C1 segment of cervical spinal cord (tissue), 14 donors: ENCODE measurements at regions not wholly inside any gene's neighbourhood (a gene's known extent, or its start where the extent isn't known, plus 50 kb on each side); places are given as distances from the start of the nearest gene placed in this dataset.

ENCODE experiments used
- DNase-seq, 14 donors: peaks; one replicate each; lab custom pipeline; 2025; lab: John Stamatoyannopoulos, UW

DNA sequence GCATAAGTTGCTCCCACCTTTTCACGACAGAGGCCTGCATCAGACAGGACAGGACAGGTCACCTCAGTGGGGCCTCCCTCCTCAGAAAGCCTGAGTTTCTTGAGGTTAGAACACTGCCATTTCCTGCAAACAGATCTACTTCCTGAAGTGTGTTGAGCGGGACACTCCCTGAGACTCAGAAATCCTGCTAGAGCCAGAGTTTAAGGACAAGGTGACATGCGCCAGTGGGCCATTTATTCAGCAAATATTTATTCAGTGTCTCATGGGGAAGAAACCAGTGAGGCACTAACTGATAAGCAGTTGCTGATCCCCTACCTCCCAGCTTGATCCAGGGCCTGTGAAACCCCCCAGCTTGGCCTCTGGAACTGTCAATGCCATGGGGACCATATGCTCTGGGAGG lies 454.6 kb downstream of the SOX6 start:
- no peak for DNase-seq

DNA sequence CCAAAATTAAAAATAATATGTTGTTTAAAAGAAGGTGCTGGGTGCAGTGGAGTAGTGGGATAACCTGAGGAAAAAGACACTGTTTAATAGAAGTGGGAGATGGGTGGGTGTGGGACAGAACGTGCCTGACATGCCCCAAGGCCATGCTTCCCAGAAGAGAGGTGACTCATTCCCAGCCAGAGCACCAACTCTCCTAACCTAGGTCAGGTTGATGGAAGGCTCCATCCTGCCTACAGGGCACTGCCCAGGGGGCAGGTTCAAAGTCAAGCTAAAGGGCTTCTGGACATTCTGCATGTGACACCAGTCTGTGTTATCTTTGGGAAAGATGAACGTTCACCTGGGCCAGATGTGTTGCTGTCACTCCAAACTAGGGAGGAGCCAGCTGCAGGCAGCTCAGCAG lies 453.1 kb downstream of the SOX6 start:
- DNase-seq: no peak

DNA sequence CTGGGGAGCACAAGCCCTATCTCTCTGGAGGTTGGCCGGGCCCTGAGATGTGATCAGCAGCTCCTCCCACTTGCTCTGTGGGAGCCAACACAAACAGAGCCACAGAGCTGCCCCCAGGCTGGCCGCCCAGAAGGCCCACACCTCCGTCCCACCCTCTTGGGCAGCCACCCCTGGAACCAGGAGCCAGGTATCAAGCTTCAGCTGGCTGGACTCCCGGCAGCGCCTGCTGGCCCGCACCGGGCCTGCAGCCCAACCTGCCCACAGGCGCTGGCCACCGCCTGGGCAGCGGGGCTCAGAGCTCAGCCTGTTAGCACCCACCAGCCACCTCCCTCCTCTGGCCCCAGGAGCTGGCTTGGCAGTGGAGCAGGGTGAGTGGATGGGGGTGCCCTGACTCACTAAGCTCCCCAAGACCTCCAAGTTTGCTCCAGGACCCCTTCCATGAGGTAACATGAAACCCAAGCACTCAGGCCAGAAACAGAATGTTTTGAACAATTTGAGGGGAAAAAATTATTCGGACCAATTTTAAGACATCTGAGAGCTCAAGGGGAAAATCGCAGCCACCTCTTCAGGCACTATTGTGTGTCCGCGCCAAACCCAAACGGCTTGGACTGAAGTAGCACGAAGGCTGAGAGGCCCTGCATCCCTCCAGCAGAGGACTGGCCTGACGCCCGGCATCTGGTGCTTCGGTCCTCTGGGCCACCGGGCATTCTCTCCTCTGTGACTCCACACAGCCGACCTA lies 450.8 kb downstream of the SOX6 start:
- peak in 3 of 14 donors; percentile 15 to 39 (median 23) for DNase-seq

DNA sequence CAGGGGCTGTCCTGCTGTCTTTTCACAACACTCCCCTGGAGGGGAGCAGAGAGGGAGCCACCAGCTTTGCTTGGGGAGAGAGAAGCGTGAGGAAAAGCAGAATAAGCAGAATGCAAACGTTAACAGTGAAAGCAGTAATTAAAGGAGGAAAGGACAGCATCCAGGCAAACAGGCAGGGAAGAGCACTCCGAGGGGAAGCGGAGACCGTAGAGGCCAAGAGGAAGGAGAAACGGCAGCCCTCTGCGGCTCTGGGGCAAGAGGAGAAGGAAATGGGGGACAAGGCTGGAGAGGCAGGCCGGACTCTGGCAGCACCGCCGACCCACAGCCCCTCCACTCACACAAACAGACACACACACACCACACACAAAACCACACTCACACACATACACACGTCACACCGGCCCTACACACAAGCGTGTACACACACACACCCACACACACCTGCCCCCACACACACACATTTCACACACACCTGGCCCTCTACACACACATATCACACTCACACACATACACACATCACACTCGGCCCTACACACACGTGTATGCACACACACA lies 449.8 kb downstream of the SOX6 start:
- no peak for DNase-seq

DNA sequence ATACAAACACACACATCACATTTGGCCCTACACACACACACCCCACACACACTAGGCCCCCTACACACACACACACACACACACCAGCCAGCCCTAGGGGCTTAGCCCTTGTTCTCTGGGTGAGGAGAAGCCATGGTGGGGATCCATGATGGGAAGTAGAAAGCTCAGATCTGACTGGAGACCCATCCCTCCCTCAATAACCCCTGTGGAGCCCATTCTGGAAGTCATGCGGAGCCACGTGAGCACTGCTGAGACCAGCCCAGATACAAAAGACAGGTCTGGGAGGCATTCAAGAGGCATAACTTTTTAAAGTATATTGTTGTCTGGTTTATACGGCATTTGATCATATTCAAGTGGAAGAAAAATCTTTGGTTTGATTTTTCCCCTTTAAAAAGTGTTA lies 448.5 kb downstream of the SOX6 start:
- no peak for DNase-seq

DNA sequence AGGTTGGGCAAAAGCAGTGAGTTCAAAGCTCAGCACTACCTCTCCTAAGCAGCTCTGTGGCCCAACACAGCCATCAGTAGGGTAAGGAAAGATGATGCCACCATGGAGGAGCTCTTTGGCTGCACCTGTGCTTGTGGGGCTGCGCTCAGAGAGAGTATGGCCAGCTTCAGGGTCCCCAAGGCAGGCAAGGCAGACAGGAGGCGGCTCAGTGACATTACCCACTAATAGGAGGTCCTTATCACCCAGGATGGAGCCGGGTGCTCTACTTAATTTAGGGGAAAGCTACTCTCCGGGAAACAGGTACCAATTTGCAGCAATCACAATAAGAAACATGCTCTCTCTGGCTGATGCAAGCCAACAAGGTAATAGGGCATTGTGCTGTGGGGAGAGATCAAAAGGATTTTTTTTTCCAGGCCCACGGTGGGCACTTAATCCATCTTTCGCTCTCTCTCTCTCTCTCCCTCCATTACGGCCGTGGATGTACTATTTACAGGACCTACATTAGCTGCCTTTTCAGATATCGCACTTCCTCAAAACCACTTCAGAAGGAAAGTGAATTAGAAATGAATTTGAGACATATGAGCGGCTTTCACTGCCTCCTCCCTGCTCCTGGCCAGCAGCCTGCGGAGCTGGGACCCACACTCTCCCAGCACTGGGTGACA lies 446.3 kb downstream of the SOX6 start:
- no peak for DNase-seq

DNA sequence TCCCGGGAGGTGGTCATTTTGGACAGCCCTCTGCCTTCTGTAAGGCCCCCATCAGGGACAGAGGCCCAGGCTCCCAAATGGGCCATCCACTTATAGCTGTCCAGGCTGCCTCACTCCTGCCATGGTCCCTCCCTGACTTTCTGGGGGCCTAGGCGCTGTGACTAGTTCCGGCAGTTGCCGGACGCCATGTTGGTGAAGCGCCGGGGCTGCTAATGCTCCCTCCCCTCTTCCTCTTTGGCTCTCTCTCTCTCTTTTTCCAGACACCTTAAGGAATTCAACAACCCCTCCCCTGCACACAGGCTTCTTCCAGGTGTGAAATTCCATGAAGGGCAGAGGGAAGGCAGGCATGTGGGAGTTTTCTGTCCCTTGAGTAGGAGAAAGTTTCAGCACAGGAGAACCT lies 445.6 kb downstream of the SOX6 start:
- no peak for DNase-seq

DNA sequence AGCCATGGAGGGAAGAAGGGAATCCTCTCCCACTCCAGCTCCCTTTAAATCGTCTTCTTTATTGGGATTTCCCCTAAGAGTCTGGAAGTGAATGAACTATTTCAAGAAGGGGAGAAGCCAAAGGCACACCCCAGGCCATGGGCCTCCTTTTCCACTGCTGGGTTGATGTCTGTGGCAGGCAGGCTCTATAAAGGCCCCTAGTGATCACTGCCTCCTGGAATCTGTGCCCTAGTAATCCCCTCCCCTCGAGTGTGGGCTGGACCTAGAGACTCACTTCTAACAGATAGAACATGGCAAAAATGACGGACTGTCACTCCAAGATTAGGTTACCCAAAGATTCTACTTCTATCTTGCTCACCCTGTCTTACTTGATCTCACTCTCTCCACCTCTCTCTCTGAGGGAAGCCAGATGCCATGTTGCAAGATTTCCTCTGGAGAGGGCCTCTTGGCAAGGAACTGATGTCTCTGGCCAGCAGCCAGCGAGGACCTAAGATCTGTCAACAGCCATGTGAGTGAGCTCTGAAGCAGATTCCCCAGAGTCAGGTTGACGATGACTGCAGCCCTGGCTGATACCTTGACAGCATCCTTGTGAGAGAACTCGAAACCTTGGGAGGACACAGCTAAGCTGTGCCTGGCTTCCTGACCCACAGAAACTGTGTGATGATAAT lies 444.8 kb downstream of the SOX6 start:
- DNase-seq: peak in 4 of 14 donors; percentile 3 to 25 (median 12)

DNA sequence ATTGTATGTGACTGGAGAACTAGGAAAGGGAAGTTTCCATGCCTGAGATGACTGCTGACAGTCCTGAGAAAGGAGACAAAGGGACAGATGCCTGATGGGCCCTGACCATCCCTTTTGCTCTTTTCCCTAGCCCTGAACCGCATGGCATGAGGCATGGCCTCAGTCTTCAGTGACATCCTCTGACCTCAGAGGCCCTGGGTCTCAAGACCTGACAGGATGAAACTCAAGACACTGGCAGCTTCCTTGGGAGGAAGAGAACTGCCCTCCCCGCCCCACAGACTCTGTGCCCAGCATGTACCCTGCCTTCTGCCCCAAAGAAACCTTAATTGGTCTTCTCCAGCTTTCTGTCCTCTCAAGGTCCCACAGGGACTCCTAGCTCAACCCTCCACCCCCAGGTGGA lies 444.1 kb downstream of the SOX6 start:
- DNase-seq: no peak

DNA sequence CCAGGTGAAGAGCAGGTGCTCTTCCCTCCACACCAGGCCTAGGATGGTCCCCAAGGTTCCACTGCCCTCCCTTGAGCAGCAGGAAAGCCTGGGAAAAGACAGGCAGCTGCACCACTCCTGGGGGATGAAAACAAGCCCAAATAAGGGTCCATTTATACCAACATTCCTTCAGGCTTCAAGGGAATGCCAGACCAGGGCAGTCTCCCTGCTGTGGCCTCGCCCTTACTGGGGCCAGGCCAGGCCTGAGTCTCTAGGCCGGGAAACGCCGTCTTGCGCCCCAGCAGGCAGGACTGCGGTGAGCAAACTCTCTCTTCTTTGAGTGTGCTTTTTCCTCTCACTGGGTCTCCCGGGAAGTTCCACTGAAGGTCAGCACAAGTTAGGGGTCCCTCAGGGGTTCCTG lies 443.5 kb downstream of the SOX6 start:
- DNase-seq: peak in 1 of 14 donors; percentile 11

DNA sequence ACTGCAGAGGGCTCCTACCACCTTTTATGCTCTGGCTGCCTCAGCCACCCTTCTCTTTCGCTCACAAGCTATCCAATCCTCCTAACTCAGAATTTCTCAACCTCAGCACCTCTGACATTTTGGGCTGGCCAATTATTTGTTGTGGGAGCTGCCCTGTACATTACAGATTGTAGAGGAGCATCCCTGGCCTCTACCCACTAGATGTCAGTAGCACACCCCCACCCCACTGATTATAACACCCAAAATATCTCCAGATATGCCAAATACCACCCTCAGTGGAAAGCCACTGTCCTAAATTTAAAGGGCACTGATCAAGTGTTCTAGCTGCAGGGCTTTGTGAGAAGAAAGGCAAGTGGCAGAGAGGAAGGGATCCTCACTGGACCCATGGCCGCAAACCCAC lies 443.1 kb downstream of the SOX6 start:
- DNase-seq: no peak
